SH-SY5Y (cell line): ENCODE measurements at regions not wholly inside any gene's neighbourhood (a gene's known extent, or its start where the extent isn't known, plus 50 kb on each side); places are given as distances from the start of the nearest gene placed in this dataset.

Source experiments
- GATA2 ChIP-seq: IDR thresholded peaks from 2 replicates; pipeline ENCODE4 v1.6.1; 2011; ENCODE audit warnings: mild to moderate bottlenecking, low read depth, low read length
- GATA3 ChIP-seq: IDR thresholded peaks from 2 replicates; pipeline ENCODE4 v1.6.1; 2011; ENCODE audit warnings: low read depth, mild to moderate bottlenecking, low read length, moderate library complexity

GRCh38 chr18:10346749-10347415 lies 107.6 kb upstream of the APCDD1 start:
- TF ChIP-seq GATA3 (no peak), GATA2 (no peak)
